Neural progenitor cell (in vitro differentiated cells): ENCODE measurements at regions not wholly inside any gene's neighbourhood (a gene's known extent, or its start where the extent isn't known, plus 50 kb on each side); places are given as distances from the start of the nearest gene placed in this dataset.

Source experiments
- CTCF ChIP-seq: fragments of 200-600 bp; sonication (generic); IDR thresholded peaks from 2 replicates; pipeline ENCODE4 v1.5.1; 2017; ENCODE audit warnings: antibody characterized with exemption, mild to moderate bottlenecking
- EZH2 ChIP-seq: fragments of 200-600 bp; sonication (generic); IDR thresholded peaks from 2 replicates; pipeline ENCODE4 v1.6.1; 2017; ENCODE audit warnings: antibody characterized with exemption, mild to moderate bottlenecking, moderate library complexity

GRCh38 chr15:30783019-30783418 is 120.7 kb upstream of the FAN1 start:
- TF ChIP-seq CTCF = no peak
- no peak for TF ChIP-seq EZH2
